SH-SY5Y (cell line): ENCODE measurements at regions not wholly inside any gene's neighbourhood (a gene's known extent, or its start where the extent isn't known, plus 50 kb on each side); places are given as distances from the start of the nearest gene placed in this dataset.

ENCODE experiments used
- GATA2 ChIP-seq: IDR thresholded peaks from 2 replicates; pipeline ENCODE4 v1.6.1; 2011; ENCODE audit warnings: mild to moderate bottlenecking, low read depth, low read length
- GATA3 ChIP-seq: IDR thresholded peaks from 2 replicates; pipeline ENCODE4 v1.6.1; 2011; ENCODE audit warnings: low read depth, mild to moderate bottlenecking, low read length, moderate library complexity

DNA sequence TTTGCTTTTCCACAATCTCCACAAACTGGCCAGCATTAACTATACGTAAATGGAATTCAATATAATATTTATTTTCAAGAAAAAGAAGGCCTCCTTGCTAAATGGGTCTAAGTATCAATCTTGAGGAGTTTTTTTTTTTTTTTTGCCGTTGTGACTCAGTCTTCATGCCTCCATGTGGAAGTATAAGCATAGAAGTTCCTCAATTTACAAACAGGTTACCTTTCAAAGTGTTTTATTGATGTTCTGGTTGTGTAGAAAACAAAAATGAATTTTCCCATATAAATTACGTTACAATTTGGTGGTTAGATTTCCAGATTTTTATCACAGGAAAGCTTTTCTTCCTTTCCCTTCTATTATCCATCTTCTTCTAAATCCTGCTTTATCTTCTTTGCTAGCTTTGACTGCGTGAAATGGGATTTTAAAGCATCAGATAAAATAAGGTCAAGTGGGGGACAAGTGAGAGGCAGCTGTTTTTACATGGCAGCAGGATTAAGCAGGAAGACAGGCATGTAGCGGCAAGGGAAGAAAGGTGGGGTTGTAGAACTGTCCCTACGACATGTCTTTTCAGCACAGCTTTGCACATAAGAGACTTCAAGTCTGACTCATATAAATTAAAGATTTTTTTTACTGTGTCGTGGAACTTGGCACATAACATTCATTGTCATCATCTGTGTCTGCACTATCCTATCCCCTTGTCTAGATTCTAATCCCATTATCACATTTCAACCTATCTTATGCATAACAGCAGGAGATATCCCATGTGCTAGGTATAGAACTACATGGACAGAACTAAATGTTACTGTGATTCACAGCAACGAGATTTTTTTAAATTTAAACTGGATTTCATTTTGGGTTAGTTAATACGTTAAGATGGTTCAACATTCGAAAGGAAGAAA lies 135.3 kb upstream of the FAM3C start:
- no peak for TF ChIP-seq GATA2
- no peak for TF ChIP-seq GATA3
